Testis (tissue), 2 donors: ENCODE measurements at regions not wholly inside any gene's neighbourhood (a gene's known extent, or its start where the extent isn't known, plus 50 kb on each side); places are given as distances from the start of the nearest gene placed in this dataset.

Experiments used
- DNase-seq: peaks from one replicate; pipeline ENCODE4 v3.0.0-alpha.2; 2019
- H3K27ac ChIP-seq, 2 donors: fragments of 200-600 bp; sonication (generic); one replicate each; pipeline ENCODE4 v1.5.1; 2019
- H3K27me3 ChIP-seq: fragments of 200-600 bp; sonication (generic); one replicate; pipeline ENCODE4 v1.5.1; 2019
- H3K36me3 ChIP-seq: fragments of 200-600 bp; sonication (generic); one replicate; pipeline ENCODE4 v1.5.1; 2017; ENCODE audit warnings: low read depth; ENCODE audit errors: missing control alignments
- H3K4me1 ChIP-seq: fragments of 200-600 bp; sonication (generic); one replicate; pipeline ENCODE4 v1.5.1; 2019
- H3K4me3 ChIP-seq, 2 donors: fragments of 200-600 bp; sonication (generic); one replicate each; pipeline ENCODE4 v1.5.1; 2017 to 2019
- H3K9me3 ChIP-seq: fragments of 200-600 bp; sonication (generic); one replicate; pipeline ENCODE4 v1.5.1; 2017
- POLR2A ChIP-seq: fragments of 450-650 bp; IDR thresholded peaks from one replicate; pipeline ENCODE4 v1.6.1; 2017; ENCODE audit warnings: antibody characterized with exemption, mild to moderate bottlenecking, moderate library complexity
- WGBS, 2 donors: methylation state at CpG; one replicate each; pipeline ENCODE4 v1.1.5; 2018; 5-methylcytosine and 5-hydroxymethylcytosine counted together
- intact Hi-C: fragments of 100-400 bp; cut with DNase I; formaldehyde crosslinking; loops from one replicate; pipeline ENCODE4 v1.15.1; 2023; ENCODE audit warnings: low total_unique reads
- TF ChIP-seq, protein P1 (sequence below), 3 experiments: fragments of 450-650 bp in 2 of 3; fragments of 200-600 bp in 1 of 3; sonication (generic) in 1 of 3; IDR thresholded peaks; one replicate each; pipeline ENCODE4 v1.5.1; 2016 to 2019; ENCODE audit warnings: antibody characterized with exemption in 3 of 3, mild to moderate bottlenecking in 2 of 3, moderate library complexity in 1 of 3

DNA sequence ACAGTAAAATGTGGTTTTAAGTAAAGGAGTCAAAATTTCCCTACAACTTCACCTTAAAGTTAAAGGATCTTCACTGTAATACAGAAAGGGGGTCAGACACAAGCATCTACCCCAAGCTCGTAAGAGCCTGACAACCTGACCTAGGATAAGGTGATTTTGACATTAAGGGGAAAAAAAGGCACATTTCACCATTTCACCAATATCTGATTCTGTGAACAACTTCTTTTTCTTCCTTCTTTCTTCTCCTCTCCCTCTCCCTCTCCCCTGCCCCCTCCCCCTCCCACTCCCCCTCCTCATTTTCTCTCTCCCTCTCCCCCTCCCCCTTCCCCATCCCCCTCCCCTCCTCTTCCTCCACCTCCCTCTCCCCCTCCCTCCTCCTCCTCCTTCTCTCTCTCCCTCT is 796.7 kb upstream of the ARGLU1 start:
- TF ChIP-seq, protein P1, sequence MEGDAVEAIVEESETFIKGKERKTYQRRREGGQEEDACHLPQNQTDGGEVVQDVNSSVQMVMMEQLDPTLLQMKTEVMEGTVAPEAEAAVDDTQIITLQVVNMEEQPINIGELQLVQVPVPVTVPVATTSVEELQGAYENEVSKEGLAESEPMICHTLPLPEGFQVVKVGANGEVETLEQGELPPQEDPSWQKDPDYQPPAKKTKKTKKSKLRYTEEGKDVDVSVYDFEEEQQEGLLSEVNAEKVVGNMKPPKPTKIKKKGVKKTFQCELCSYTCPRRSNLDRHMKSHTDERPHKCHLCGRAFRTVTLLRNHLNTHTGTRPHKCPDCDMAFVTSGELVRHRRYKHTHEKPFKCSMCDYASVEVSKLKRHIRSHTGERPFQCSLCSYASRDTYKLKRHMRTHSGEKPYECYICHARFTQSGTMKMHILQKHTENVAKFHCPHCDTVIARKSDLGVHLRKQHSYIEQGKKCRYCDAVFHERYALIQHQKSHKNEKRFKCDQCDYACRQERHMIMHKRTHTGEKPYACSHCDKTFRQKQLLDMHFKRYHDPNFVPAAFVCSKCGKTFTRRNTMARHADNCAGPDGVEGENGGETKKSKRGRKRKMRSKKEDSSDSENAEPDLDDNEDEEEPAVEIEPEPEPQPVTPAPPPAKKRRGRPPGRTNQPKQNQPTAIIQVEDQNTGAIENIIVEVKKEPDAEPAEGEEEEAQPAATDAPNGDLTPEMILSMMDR (IDR thresholded peaks at IDR 0.05), result no peak
- no peak for TF ChIP-seq POLR2A
- 69 to 83% methylated on average over 1 of the region's 1 CpG for WGBS, 2 donors
- H3K27me3 ChIP-seq, result no peaks in the 10 kb centered on the region

DNA sequence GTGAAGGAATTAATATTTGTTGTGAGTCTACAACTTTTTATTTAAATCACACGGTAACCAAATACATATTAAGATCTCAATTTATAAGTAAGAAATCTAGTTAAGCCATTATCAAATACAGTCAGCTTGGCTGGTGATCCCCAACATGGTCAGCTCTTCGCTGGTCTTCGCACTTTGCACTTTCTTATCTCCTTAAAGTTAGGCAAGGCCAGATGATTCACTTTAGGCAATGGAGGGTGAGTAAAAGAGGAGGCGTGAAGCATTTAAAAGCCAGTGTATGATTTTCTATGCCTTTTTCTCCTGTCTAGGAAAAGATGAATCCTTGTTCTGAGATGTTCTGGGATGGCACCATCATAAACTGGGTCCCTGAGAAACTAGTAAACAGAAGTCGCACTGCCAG is 793.7 kb upstream of the ARGLU1 start:
- 87 to 99% methylated on average over 5 of the region's 5 CpGs for WGBS, 2 donors
- Histone ChIP-seq H3K27me3 (no peaks in the 10 kb centered on the region), H3K9me3 (no peaks in the 10 kb centered on the region), H3K4me1 (no peaks in the 10 kb centered on the region), H3K4me3 (no peak overlapping the region), H3K36me3 (no peaks in the 10 kb centered on the region), H3K27ac (no peak overlapping the region)
- DNase-seq, result no peak
- no peak for TF ChIP-seq POLR2A
- TF ChIP-seq, protein P1 (IDR thresholded peaks at IDR 0.05), result no peak
- intact Hi-C loops, result no loop called here

More for the DNA sequence above, 796.7 kb upstream of the ARGLU1 start:
- Histone ChIP-seq H3K9me3 (no peaks in the 10 kb centered on the region), H3K36me3 (no peaks in the 10 kb centered on the region), H3K4me1 (no peaks in the 10 kb centered on the region), H3K4me3 (no peak overlapping the region), H3K27ac (no peak overlapping the region)
- DNase-seq, result no peak
- intact Hi-C loops, result no loop called here

DNA sequence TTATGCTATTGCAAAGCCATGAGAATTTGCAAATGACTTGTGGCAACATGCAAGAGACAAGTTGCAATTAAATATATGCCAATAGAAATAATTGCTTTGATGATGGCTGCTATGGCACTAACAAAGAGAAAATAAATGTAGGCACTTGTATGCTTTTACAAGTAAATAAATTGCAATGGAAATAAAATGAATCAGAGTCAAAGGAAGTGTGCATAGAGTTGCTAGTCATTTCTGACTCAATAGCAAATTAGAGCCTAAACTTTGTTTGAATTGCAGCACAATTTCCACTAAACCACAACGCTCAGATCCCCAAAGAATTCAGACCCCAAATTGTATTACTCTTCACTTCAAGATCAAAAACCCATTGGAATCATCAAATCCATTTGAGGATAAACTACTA is 792.1 kb upstream of the ARGLU1 start:
- Histone ChIP-seq H3K4me3 (no peak overlapping the region), H3K27me3 (no peaks in the 10 kb centered on the region), H3K4me1 (no peaks in the 10 kb centered on the region), H3K36me3 (no peaks in the 10 kb centered on the region), H3K9me3 (no peaks in the 10 kb centered on the region), H3K27ac (no peak overlapping the region)
- intact Hi-C loops, result no loop called here
- TF ChIP-seq, protein P1 (IDR thresholded peaks at IDR 0.05), result no peak
- no peak for TF ChIP-seq POLR2A
- 88 to 98% methylated on average over 1 of the region's 1 CpG for WGBS, 2 donors
- DNase-seq, result no peak

DNA sequence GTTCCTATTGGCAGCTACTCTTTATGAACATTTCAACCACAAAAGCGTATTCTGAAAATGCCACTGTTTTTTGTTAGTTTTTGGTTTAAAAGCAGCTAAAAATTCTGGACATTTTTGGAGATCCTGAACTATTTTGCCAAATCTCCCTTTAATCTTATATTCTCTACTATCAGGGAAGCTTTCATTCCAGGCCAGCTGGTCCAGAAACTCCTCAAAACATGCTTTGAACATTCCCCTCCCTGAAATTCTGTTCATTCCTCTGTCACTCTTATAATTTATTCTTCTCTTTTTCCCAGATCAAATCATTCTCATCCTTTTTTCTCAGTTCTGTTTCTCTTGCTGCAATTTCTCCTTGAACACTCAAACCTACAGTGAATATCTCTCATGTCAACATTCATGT is 790.9 kb upstream of the ARGLU1 start:
- H3K4me1 ChIP-seq, result no peaks in the 10 kb centered on the region
- H3K9me3 ChIP-seq, result no peaks in the 10 kb centered on the region
- no peak overlapping the region for H3K27ac ChIP-seq
- no peak for TF ChIP-seq POLR2A
- TF ChIP-seq, protein P1 (IDR thresholded peaks at IDR 0.05), result no peak
- no peak for DNase-seq
- intact Hi-C loops, result no loop called here
- 70 to 73% methylated on average over 1 of the region's 1 CpG for WGBS, 2 donors
- no peaks in the 10 kb centered on the region for H3K36me3 ChIP-seq
- no peaks in the 10 kb centered on the region for H3K27me3 ChIP-seq
- no peak overlapping the region for H3K4me3 ChIP-seq

DNA sequence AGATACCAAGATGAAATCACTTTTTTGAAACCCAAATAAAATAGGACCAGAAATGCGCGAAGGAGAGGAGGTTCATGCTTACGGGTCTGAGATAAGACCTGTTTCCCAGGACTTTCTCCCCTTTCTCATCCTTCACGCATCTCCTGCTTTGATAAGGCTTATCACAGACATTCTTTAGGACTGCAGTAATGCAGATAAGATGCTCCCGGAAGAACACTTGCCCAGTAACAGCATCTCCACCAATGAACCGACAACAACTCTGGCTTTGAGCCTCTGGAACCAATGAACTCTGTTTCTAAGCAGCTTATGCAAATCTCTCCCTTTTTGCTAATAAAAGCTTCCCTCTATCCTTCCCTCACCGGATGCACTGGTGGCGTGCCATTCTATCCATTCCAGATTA is 783.4 kb upstream of the ARGLU1 start:
- H3K36me3 ChIP-seq, result no peaks in the 10 kb centered on the region
- intact Hi-C loops, result no loop called here
- no peaks in the 10 kb centered on the region for H3K27me3 ChIP-seq
- peak; percentile 57 for DNase-seq
- no peak for TF ChIP-seq POLR2A
- TF ChIP-seq, protein P1 (IDR thresholded peaks at IDR 0.05), result no peak
- no peak overlapping the region for H3K27ac ChIP-seq
- no peak overlapping the region for H3K4me3 ChIP-seq
- H3K9me3 ChIP-seq, result no peaks in the 10 kb centered on the region
- WGBS, 2 donors, result 24 to 37% methylated on average over 8 of the region's 8 CpGs
- H3K4me1 ChIP-seq, result no peaks in the 10 kb centered on the region
